ENCODE measurements at regions not wholly inside any gene's neighbourhood (a gene's known extent, or its start where the extent isn't known, plus 50 kb on each side); places are given as distances from the start of the nearest gene placed in this dataset.

- BruUV-seq (replicated peaks) = no TSS peak
- intact Hi-C loops (cut with micrococcal nuclease; ENCODE audit: unreplicated experiment) = loop anchor here (2.0 kb wide), 1 partner anchor 1076 kb away; the partner anchor contains the start of gene ALG10
- no peaks in the 10 kb centered on the region for H3K27me3 ChIP-seq (replicated peaks; ENCODE audit: insufficient read depth, low read depth, low read length, poor library complexity)
- H3K4me3 ChIP-seq (ENCODE audit: low read depth, low read length, poor library complexity, severe bottlenecking) = no peak overlapping the region
- no peaks in the 10 kb centered on the region for H3K36me3 ChIP-seq (ENCODE audit: insufficient read depth, low read length, poor library complexity, severe bottlenecking)
- H3K27ac ChIP-seq (ENCODE audit: low read depth, low read length, poor library complexity, severe bottlenecking) = no peak overlapping the region
- ChIA-PET POLR2A (ENCODE audit: low non-redundant PET) (no interaction called here), CTCF (no interaction called here)
- no peak for TF ChIP-seq EZH2 (IDR thresholded peaks at IDR 0.05; ENCODE audit: borderline replicate concordance, low read depth, low read length, poor library complexity, severe bottlenecking)
- TF ChIP-seq CTCF (conservative IDR thresholded peaks at IDR 0.05; ENCODE audit: low read depth, low read length) = no peak
- no peaks in the 10 kb centered on the region for H3K9me3 ChIP-seq (ENCODE audit: low read depth, low read length, poor library complexity, severe bottlenecking)
- DNase-seq (ENCODE audit: low spot score) = no peak
- no peaks in the 10 kb centered on the region for H3K4me1 ChIP-seq (ENCODE audit: insufficient read depth, low read length, poor library complexity, severe bottlenecking)
These were observed 50.0 kb upstream of the PKP2 start for GRCh38 chr12:32946504-32947131.

Measured in A673 (cell line).